A549 (cell line): ENCODE measurements at regions not wholly inside any gene's neighbourhood (a gene's known extent, or its start where the extent isn't known, plus 50 kb on each side); places are given as distances from the start of the nearest gene placed in this dataset.
"Not testable (repeated sequence)": the region's sequence is repeated elsewhere in the genome, so short reads cannot be mapped to it uniquely, and the experiment has no call there.

Source experiments
- CTCF ChIP-seq: fragments of >200 bp; sonication (Bioruptor Twin); formaldehyde crosslinking; IDR thresholded peaks from 3 replicates; pipeline ENCODE4 v1.5.1; 2016
- MYC ChIP-seq: IDR thresholded peaks from 2 replicates; pipeline ENCODE4 v1.6.1; 2012; ENCODE audit warnings: mild to moderate bottlenecking, inconsistent platforms, low read length, improper control_type of control experiment, borderline replicate concordance
- POLR2A ChIP-seq: IDR thresholded peaks from 2 replicates; pipeline ENCODE4 v1.6.1; 2012; ENCODE audit warnings: mild to moderate bottlenecking, low read length
- REST ChIP-seq: fragments of 200-600 bp; sonication (generic); IDR thresholded peaks from 2 replicates; pipeline ENCODE4 v1.6.1; 2016; ENCODE audit warnings: antibody characterized with exemption, mild to moderate bottlenecking, moderate library complexity
- ZFP36 ChIP-seq: fragments of 450-650 bp; IDR thresholded peaks from 2 replicates; pipeline ENCODE4 v1.6.1; 2014; ENCODE audit warnings: borderline replicate concordance; ENCODE audit not compliant: partially characterized antibody

- not testable (repeated sequence) for TF ChIP-seq CTCF, REST, POLR2A, MYC, ZFP36
Measured at GRCh38 chr4:9063612-9064011, 106.6 kb upstream of the FAM90A26 start.
